ENCODE measurements at regions not wholly inside any gene's neighbourhood (a gene's known extent, or its start where the extent isn't known, plus 50 kb on each side); places are given as distances from the start of the nearest gene placed in this dataset.

- no peak for DNase-seq (ENCODE audit: low read depth)
- no peak overlapping the region for H3K4me3 ChIP-seq (ENCODE audit: low read length)
- no peak for TF ChIP-seq CTCF (IDR thresholded peaks at IDR 0.05; ENCODE audit: insufficient read depth, low read depth, low read length, missing control alignments)
These were observed 51.6 kb upstream of the HAO2 start for GRCh38 chr1:119316870-119317416.

GRCh38 chr1:119318466-119319309 lies 49.9 kb upstream of the HAO2 start:
- no peak for TF ChIP-seq CTCF (IDR thresholded peaks at IDR 0.05; ENCODE audit: insufficient read depth, low read depth, low read length, missing control alignments)
- no peak overlapping the region for H3K4me3 ChIP-seq (ENCODE audit: low read length)
- peak; percentile 50 for DNase-seq (ENCODE audit: low read depth)
